HCT116 (cell line): ENCODE measurements at regions not wholly inside any gene's neighbourhood (a gene's known extent, or its start where the extent isn't known, plus 50 kb on each side); places are given as distances from the start of the nearest gene placed in this dataset.

Experiments used
- EZH2 ChIP-seq: fragments of 200-600 bp; sonication (generic); IDR thresholded peaks from 2 replicates; pipeline ENCODE4 v1.6.1; 2017; ENCODE audit warnings: antibody characterized with exemption, mixed run types
- POLR2A ChIP-seq: IDR thresholded peaks from 2 replicates; pipeline ENCODE4 v1.7.0; 2011; ENCODE audit warnings: borderline replicate concordance; ENCODE audit not compliant: insufficient read depth, insufficient read length; ENCODE audit errors: extremely low read depth
- POLR2AphosphoS5 ChIP-seq: IDR thresholded peaks from 2 replicates; pipeline ENCODE4 v1.6.1; 2011; ENCODE audit warnings: mild to moderate bottlenecking, low read depth, low read length, moderate library complexity
- SP1 ChIP-seq: IDR thresholded peaks from 2 replicates; pipeline ENCODE4 v1.6.1; 2012; ENCODE audit warnings: low read depth
- ZNF274 ChIP-seq: fragments of 200-500 bp; sonication (Bioruptor generic); IDR thresholded peaks from 2 replicates; pipeline ENCODE4 v1.6.1; 2014; ENCODE audit warnings: mild to moderate bottlenecking, low read depth, low read length, inconsistent platforms
- TF ChIP-seq, protein P1 (sequence below), 3 experiments: fragments of 200-600 bp in 1 of 3; sonication (generic) in 1 of 3; IDR thresholded peaks in 2 of 3; conservative IDR thresholded peaks in 1 of 3; 2 replicates each; pipeline ENCODE4 v1.5.1; 2012 to 2017; ENCODE audit warnings: low read depth in 2 of 3, low read length in 2 of 3, antibody characterized with exemption in 1 of 3, borderline replicate concordance in 1 of 3, control low read depth in 1 of 3, mild to moderate bottlenecking in 1 of 3, mixed read lengths in 1 of 3, mixed run types in 1 of 3, moderate library complexity in 1 of 3; ENCODE audit not compliant: insufficient read depth in 1 of 3
- TF ChIP-seq, protein P2 (sequence below): IDR thresholded peaks from 2 replicates; pipeline ENCODE4 v1.6.1; 2012

- no peak for TF ChIP-seq SP1
- no peak for TF ChIP-seq POLR2AphosphoS5
- no peak for TF ChIP-seq ZNF274
- TF ChIP-seq EZH2, result no peak
- TF ChIP-seq, protein P1, sequence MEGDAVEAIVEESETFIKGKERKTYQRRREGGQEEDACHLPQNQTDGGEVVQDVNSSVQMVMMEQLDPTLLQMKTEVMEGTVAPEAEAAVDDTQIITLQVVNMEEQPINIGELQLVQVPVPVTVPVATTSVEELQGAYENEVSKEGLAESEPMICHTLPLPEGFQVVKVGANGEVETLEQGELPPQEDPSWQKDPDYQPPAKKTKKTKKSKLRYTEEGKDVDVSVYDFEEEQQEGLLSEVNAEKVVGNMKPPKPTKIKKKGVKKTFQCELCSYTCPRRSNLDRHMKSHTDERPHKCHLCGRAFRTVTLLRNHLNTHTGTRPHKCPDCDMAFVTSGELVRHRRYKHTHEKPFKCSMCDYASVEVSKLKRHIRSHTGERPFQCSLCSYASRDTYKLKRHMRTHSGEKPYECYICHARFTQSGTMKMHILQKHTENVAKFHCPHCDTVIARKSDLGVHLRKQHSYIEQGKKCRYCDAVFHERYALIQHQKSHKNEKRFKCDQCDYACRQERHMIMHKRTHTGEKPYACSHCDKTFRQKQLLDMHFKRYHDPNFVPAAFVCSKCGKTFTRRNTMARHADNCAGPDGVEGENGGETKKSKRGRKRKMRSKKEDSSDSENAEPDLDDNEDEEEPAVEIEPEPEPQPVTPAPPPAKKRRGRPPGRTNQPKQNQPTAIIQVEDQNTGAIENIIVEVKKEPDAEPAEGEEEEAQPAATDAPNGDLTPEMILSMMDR (IDR thresholded peaks at IDR 0.05 in 2 of 3, conservative IDR thresholded peaks at IDR 0.05 in 1 of 3; ENCODE audit: borderline replicate concordance in 1 of 3, insufficient read depth in 1 of 3, low read depth in 2 of 3, low read length in 2 of 3), result no peak
- no peak for TF ChIP-seq POLR2A
- TF ChIP-seq, protein P2, sequence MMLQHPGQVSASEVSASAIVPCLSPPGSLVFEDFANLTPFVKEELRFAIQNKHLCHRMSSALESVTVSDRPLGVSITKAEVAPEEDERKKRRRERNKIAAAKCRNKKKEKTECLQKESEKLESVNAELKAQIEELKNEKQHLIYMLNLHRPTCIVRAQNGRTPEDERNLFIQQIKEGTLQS, result no peak
Observed at GRCh38 chr1:106780806-106781569, 275.5 kb upstream of the PRMT6 start.
